GM12874 (cell line): ENCODE measurements at regions not wholly inside any gene's neighbourhood (a gene's known extent, or its start where the extent isn't known, plus 50 kb on each side); places are given as distances from the start of the nearest gene placed in this dataset.

ENCODE experiments used
- TF ChIP-seq, protein P1 (sequence below): IDR thresholded peaks from 2 replicates; pipeline ENCODE4 v1.5.1; 2011; ENCODE audit warnings: low read depth, mild to moderate bottlenecking, control low read depth, low read length, moderate library complexity; ENCODE audit not compliant: insufficient read depth

DNA sequence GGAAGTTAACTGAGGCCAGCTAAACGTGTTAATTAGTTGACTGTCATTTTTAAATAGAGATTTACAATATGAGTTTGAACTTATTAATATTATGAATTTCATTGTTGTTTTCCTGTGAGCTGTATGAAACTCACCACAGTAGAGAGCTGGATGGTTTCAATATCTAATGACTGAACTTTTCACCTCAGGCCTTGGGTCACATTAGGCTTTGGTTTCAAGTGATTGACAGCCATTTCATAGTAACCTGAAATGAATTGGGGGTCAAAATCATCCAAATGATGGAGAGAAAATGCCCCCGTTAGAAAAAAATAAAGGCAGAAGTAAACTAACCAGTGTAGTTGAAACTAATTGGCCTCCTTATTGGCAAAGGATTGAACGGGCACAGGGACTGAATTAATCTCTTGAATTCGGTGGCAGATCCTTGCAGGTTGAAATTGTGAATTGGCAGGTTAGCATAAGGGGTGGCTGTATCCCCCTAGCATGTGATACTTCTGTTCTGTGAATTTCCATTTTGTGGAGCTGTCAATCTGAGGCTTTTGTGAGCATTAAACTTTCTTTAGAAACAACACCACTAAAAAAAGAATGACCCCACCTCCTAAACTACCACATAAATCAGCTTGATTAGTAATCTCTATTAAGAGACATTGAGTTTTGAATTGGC lies 155.1 kb upstream of the MMS22L start:
- TF ChIP-seq, protein P1, sequence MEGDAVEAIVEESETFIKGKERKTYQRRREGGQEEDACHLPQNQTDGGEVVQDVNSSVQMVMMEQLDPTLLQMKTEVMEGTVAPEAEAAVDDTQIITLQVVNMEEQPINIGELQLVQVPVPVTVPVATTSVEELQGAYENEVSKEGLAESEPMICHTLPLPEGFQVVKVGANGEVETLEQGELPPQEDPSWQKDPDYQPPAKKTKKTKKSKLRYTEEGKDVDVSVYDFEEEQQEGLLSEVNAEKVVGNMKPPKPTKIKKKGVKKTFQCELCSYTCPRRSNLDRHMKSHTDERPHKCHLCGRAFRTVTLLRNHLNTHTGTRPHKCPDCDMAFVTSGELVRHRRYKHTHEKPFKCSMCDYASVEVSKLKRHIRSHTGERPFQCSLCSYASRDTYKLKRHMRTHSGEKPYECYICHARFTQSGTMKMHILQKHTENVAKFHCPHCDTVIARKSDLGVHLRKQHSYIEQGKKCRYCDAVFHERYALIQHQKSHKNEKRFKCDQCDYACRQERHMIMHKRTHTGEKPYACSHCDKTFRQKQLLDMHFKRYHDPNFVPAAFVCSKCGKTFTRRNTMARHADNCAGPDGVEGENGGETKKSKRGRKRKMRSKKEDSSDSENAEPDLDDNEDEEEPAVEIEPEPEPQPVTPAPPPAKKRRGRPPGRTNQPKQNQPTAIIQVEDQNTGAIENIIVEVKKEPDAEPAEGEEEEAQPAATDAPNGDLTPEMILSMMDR = no peak

DNA sequence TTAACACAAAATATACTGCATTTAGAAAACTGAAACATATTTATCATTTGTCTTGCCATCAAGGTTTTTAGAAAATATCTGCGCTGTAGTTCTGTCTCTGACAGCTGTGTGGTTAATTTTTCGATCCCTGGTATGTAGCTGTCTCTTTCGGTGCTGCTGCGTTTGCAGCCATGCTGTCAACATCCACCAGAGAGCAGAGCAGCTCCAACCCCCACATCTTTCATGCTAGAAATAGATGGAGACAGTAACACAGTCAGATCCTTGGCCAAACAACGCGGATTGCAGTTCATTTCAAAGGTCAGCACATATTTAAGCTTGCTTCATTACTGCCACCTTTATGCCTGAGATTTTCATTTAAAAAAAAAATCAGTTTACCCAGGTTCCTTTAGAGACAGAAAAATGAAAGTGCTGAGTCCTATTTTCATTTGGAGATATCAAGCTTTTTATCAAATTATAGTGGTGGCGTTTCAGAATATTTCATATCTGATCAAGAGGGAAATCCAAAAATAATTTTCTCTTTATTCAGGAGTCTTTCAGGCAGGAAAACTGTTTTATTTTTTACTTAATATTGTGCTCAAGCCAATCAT lies 157.7 kb upstream of the MMS22L start:
- TF ChIP-seq, protein P1 = no peak

DNA sequence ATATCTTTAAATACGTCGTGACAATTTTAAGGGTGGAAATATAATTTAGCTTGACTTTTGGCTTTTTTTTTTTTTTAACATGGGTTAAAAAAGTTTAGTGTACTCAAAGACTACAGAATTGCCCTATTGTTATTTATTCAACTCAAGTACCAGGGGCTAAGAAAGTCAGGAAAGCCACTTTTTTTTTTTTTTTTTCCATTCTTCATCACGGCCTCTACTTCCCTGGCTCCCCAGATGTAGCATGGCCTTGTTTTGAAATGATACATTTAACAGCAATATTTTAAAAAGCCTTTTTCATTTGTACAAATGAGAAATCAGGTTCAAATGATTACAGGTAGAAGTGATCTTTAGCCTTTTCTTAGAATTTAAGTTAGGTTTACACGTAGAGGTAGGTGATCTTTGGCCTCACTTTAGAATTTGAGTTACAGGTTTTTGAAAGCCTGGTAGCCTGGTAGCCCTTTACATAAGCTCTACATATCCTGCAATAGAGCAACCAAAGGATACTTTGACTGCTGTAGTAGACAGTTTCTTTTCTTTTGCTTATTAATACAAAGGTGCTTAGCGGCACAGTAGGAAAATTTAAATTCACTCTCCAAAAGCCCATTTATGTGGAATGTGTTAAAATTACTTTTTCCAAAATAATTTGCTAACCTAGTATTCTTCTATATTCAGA lies 160.5 kb upstream of the MMS22L start:
- TF ChIP-seq, protein P1 = no peak

DNA sequence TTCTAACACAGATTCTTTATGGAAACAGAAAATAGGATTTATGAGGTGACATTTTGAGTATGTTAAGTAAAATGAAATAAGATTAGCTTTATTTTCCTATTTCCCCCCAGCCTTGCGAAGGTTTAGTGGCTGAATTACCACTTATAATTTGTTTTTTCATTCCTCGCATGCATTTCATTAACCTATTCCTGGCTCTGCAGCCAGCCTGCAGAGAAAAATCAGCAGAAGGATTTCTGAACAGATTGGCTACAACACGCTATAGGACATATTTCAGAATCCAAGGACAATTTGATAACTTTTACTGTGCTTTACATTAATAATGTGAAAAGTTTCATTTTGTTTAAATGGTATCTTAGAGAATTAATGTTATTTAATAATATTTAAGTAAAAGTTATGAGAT lies 162.4 kb upstream of the MMS22L start:
- TF ChIP-seq, protein P1 = no peak

DNA sequence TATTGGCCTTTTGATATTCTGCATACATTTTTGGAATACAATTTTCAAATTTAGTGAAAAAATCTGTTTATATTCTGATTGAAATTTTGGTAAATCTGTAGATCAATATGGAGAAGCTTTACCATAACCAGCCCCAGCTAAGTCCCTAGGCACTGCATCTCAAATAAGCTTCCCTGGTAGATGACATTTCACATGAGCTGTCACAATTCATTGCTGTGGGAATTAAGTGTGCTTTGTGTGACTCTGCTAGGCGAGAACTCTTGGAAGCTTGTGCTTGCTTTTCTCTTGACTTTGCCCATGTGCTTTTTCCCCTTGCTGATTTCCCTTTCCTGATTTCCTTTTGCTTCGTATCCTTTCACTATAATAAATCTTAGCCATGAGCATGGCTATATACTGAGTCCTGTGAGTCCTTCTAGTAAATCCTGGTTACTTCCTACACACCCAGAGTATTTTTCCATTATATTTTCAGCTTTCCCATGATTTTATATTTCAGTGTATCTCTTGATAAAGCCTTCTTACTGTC lies 166.5 kb upstream of the MMS22L start:
- TF ChIP-seq, protein P1 = no peak

DNA sequence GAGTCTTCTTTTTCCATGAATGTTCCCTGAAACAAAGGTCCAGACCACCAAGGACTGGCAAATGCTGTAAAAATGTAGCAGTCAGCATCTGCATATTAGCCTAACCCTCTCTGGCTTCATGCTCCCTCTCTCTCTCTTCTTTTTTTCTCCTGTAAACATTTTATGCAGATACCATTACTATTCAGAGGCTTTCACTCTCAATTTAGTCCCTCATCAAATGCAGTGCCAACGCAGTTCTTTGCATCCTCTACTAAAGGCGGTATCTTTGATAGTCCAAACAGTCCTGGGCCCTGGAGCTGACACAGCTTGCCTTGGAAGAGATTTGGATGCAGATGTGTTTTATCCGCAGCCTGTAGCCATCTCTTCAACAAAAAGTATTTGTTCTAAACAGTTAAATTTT lies 167.1 kb upstream of the MMS22L start:
- TF ChIP-seq, protein P1 = no peak

DNA sequence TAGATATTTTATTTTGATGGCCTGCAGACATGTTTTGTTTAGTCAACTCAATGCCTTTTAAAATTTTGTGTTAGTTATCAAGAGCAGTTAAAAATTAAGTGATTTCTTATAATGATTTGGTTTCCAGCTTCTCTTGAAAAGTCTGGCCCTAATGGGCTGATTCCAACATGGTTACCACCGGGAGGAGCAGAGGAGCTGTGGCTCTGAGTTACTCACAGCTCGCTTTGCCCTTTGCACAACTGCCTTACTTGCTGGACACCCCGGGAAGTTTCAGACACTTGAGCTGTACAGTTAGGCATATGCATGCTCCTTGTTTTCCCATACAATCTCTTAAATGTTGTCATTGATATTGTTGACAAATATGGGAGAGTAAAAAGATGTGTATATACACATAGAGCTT lies 173.1 kb upstream of the MMS22L start:
- TF ChIP-seq, protein P1 = no peak
